Muscle of back (tissue), 3 donors: ENCODE measurements at regions not wholly inside any gene's neighbourhood (a gene's known extent, or its start where the extent isn't known, plus 50 kb on each side); places are given as distances from the start of the nearest gene placed in this dataset.

Experiments used
- DNase-seq, 3 donors: peaks; one replicate each; pipeline versions ENCODE4 v3.0.0 to v3.0.0-alpha.2; 2013

- no peak for DNase-seq
Observed at GRCh38 chr3:23094890-23095462, 108.2 kb upstream of the UBE2E2 start.

GRCh38 chr3:23096041-23096440 lies 107.1 kb upstream of the UBE2E2 start:
- DNase-seq, result no peak

- DNase-seq, result no peak
Observed at GRCh38 chr3:23099021-23099420, 104.1 kb upstream of the UBE2E2 start.

GRCh38 chr3:23099677-23100076 lies 103.5 kb upstream of the UBE2E2 start:
- no peak for DNase-seq

- DNase-seq, result no peak
Observed at GRCh38 chr3:23100106-23100505, 103.0 kb upstream of the UBE2E2 start.

- no peak for DNase-seq
Observed at GRCh38 chr3:23103764-23104163, 99.4 kb upstream of the UBE2E2 start.

GRCh38 chr3:23105048-23105447 lies 98.1 kb upstream of the UBE2E2 start:
- no peak for DNase-seq

GRCh38 chr3:23106666-23107065 lies 96.5 kb upstream of the UBE2E2 start:
- DNase-seq, result no peak

GRCh38 chr3:23107221-23107620 lies 95.9 kb upstream of the UBE2E2 start:
- DNase-seq, result no peak

GRCh38 chr3:23108451-23109057 lies 94.6 kb upstream of the UBE2E2 start:
- DNase-seq, result no peak

- no peak for DNase-seq
Observed at GRCh38 chr3:23111286-23111685, 91.8 kb upstream of the UBE2E2 start.

- DNase-seq, result no peak
Observed at GRCh38 chr3:23111797-23112196, 91.3 kb upstream of the UBE2E2 start.

- peak in 1 of 3 donors; percentile 4 for DNase-seq
Observed at GRCh38 chr3:23112491-23112890, 90.6 kb upstream of the UBE2E2 start.

- peak in 1 of 3 donors; percentile 67 for DNase-seq
Observed at GRCh38 chr3:23113455-23114171, 89.5 kb upstream of the UBE2E2 start.

- peak in 1 of 3 donors; percentile 31 for DNase-seq
Observed at GRCh38 chr3:23114432-23114831, 88.7 kb upstream of the UBE2E2 start.

GRCh38 chr3:23115171-23115877 lies 87.8 kb upstream of the UBE2E2 start:
- DNase-seq, result peak in 1 of 3 donors; percentile 26

GRCh38 chr3:23116081-23116837 lies 86.9 kb upstream of the UBE2E2 start:
- peak in 1 of 3 donors; percentile 72 for DNase-seq

GRCh38 chr3:23117856-23118255 lies 85.3 kb upstream of the UBE2E2 start:
- no peak for DNase-seq

GRCh38 chr3:23127196-23127595 lies 75.9 kb upstream of the UBE2E2 start:
- no peak for DNase-seq

- DNase-seq, result no peak
Observed at GRCh38 chr3:23128655-23129054, 74.5 kb upstream of the UBE2E2 start.

GRCh38 chr3:23129117-23129516 lies 74.0 kb upstream of the UBE2E2 start:
- peak in 2 of 3 donors; percentile 48 to 80 for DNase-seq

- peak in 2 of 3 donors; percentile 51 to 87 for DNase-seq
Observed at GRCh38 chr3:23129817-23130216, 73.3 kb upstream of the UBE2E2 start.
